Activated T-helper 17 cell treated with anti-CD3 and anti-CD28 coated beads, Interleukin-2, amount 50 U/mL, for 72 hours (primary cell): ENCODE measurements at regions not wholly inside any gene's neighbourhood (a gene's known extent, or its start where the extent isn't known, plus 50 kb on each side); places are given as distances from the start of the nearest gene placed in this dataset.

ENCODE experiments used
- ATAC-seq: fragments of 150-1000 bp; cut with Tn5 transposase; replicated peaks from 2 replicates; pipeline ENCODE4 v1.10.0; 2021; ENCODE audit warnings: mild to moderate bottlenecking, moderate library complexity
- H3K27ac Mint-ChIP-seq: one replicate; pipeline ENCODE4 v1.8.0; 2022; ENCODE audit warnings: mixed read lengths
- H3K27me3 Mint-ChIP-seq: one replicate; pipeline ENCODE4 v1.8.0; 2022; ENCODE audit warnings: mixed read lengths
- H3K36me3 Mint-ChIP-seq: one replicate; pipeline ENCODE4 v1.8.0; 2022; ENCODE audit warnings: low read depth, mild to moderate bottlenecking, mixed read lengths
- H3K4me1 Mint-ChIP-seq: one replicate; pipeline ENCODE4 v1.8.0; 2022; ENCODE audit warnings: mixed read lengths
- H3K4me3 Mint-ChIP-seq: one replicate; pipeline ENCODE4 v1.8.0; 2022; ENCODE audit warnings: mild to moderate bottlenecking, mixed read lengths
- H3K9me3 Mint-ChIP-seq: one replicate; pipeline ENCODE4 v1.8.0; 2022; ENCODE audit warnings: mixed read lengths

GRCh38 chr7:47682874-47683273 lies 101.0 kb upstream of the TNS3 start:
- no peak for ATAC-seq
- no peaks in the 10 kb centered on the region for H3K36me3 Mint-ChIP-seq

GRCh38 chr7:47681249-47681810 lies 99.4 kb upstream of the TNS3 start:
- no peak for ATAC-seq
- Mint-ChIP-seq H3K4me1 (no peaks in the 10 kb centered on the region), H3K27ac (no peak overlapping the region), H3K36me3 (no peaks in the 10 kb centered on the region), H3K4me3 (no peak overlapping the region), H3K27me3 (peaks cover 3% of the 10 kb centered on the region), H3K9me3 (peaks cover 5% of the 10 kb centered on the region)

More at GRCh38 chr7:47682874-47683273, 101.0 kb upstream of the TNS3 start:
- Mint-ChIP-seq H3K4me3 (no peak overlapping the region), H3K27ac (no peak overlapping the region), H3K4me1 (no peaks in the 10 kb centered on the region), H3K9me3 (no peaks in the 10 kb centered on the region), H3K27me3 (peaks cover under 1% of the 10 kb centered on the region)

GRCh38 chr7:47678641-47679380 lies 96.9 kb upstream of the TNS3 start:
- Mint-ChIP-seq H3K9me3 (peaks cover 5% of the 10 kb centered on the region), H3K36me3 (no peaks in the 10 kb centered on the region), H3K4me1 (no peaks in the 10 kb centered on the region), H3K4me3 (no peak overlapping the region), H3K27ac (no peak overlapping the region), H3K27me3 (peaks cover 3% of the 10 kb centered on the region)
- no peak for ATAC-seq

- H3K4me3 Mint-ChIP-seq = no peak overlapping the region
- H3K9me3 Mint-ChIP-seq = peaks cover 5% of the 10 kb centered on the region
- no peak for ATAC-seq
- H3K27me3 Mint-ChIP-seq = peaks cover 3% of the 10 kb centered on the region
- H3K27ac Mint-ChIP-seq = no peak overlapping the region
- H3K36me3 Mint-ChIP-seq = no peaks in the 10 kb centered on the region
- no peaks in the 10 kb centered on the region for H3K4me1 Mint-ChIP-seq
Observed at GRCh38 chr7:47677664-47678063, 95.8 kb upstream of the TNS3 start.

GRCh38 chr7:47677093-47677492 lies 95.2 kb upstream of the TNS3 start:
- no peaks in the 10 kb centered on the region for H3K36me3 Mint-ChIP-seq
- H3K27ac Mint-ChIP-seq = no peak overlapping the region
- H3K4me3 Mint-ChIP-seq = no peak overlapping the region
- H3K9me3 Mint-ChIP-seq = peaks cover 5% of the 10 kb centered on the region
- H3K27me3 Mint-ChIP-seq = peaks cover 3% of the 10 kb centered on the region
- no peak for ATAC-seq
- H3K4me1 Mint-ChIP-seq = no peaks in the 10 kb centered on the region

GRCh38 chr7:47672977-47673381 lies 91.1 kb upstream of the TNS3 start:
- Mint-ChIP-seq H3K9me3 (peaks cover 5% of the 10 kb centered on the region), H3K27ac (no peak overlapping the region), H3K4me3 (no peak overlapping the region), H3K27me3 (peaks cover 3% of the 10 kb centered on the region), H3K36me3 (no peaks in the 10 kb centered on the region), H3K4me1 (no peaks in the 10 kb centered on the region)
- ATAC-seq = no peak

- Mint-ChIP-seq H3K36me3 (no peaks in the 10 kb centered on the region), H3K27ac (no peak overlapping the region), H3K27me3 (no peaks in the 10 kb centered on the region), H3K9me3 (peaks cover 4% of the 10 kb centered on the region), H3K4me3 (no peak overlapping the region), H3K4me1 (no peaks in the 10 kb centered on the region)
- no peak for ATAC-seq
Observed at GRCh38 chr7:47672271-47672791, 90.4 kb upstream of the TNS3 start.

GRCh38 chr7:47671358-47671757 lies 89.4 kb upstream of the TNS3 start:
- no peak for ATAC-seq
- Mint-ChIP-seq H3K9me3 (no peaks in the 10 kb centered on the region), H3K4me3 (no peak overlapping the region), H3K36me3 (no peaks in the 10 kb centered on the region), H3K4me1 (no peaks in the 10 kb centered on the region), H3K27ac (no peak overlapping the region), H3K27me3 (no peaks in the 10 kb centered on the region)

GRCh38 chr7:47670729-47671128 lies 88.8 kb upstream of the TNS3 start:
- Mint-ChIP-seq H3K9me3 (no peaks in the 10 kb centered on the region), H3K27ac (no peak overlapping the region), H3K4me3 (no peak overlapping the region), H3K4me1 (no peaks in the 10 kb centered on the region), H3K27me3 (no peaks in the 10 kb centered on the region), H3K36me3 (no peaks in the 10 kb centered on the region)
- ATAC-seq = no peak

- no peak overlapping the region for H3K4me3 Mint-ChIP-seq
- no peaks in the 10 kb centered on the region for H3K27me3 Mint-ChIP-seq
- H3K4me1 Mint-ChIP-seq = no peaks in the 10 kb centered on the region
- H3K27ac Mint-ChIP-seq = no peak overlapping the region
- no peaks in the 10 kb centered on the region for H3K36me3 Mint-ChIP-seq
- no peak for ATAC-seq
- H3K9me3 Mint-ChIP-seq = no peaks in the 10 kb centered on the region
Observed at GRCh38 chr7:47669901-47670384, 88.0 kb upstream of the TNS3 start.

GRCh38 chr7:47669178-47669891 lies 87.4 kb upstream of the TNS3 start:
- no peaks in the 10 kb centered on the region for H3K36me3 Mint-ChIP-seq
- H3K27me3 Mint-ChIP-seq = no peaks in the 10 kb centered on the region
- ATAC-seq = no peak
- no peaks in the 10 kb centered on the region for H3K9me3 Mint-ChIP-seq
- H3K4me3 Mint-ChIP-seq = no peak overlapping the region
- no peak overlapping the region for H3K27ac Mint-ChIP-seq
- no peaks in the 10 kb centered on the region for H3K4me1 Mint-ChIP-seq

GRCh38 chr7:47666164-47666862 lies 84.4 kb upstream of the TNS3 start:
- Mint-ChIP-seq H3K9me3 (no peaks in the 10 kb centered on the region), H3K27ac (no peak overlapping the region), H3K27me3 (no peaks in the 10 kb centered on the region), H3K36me3 (no peaks in the 10 kb centered on the region), H3K4me3 (no peak overlapping the region), H3K4me1 (no peaks in the 10 kb centered on the region)
- ATAC-seq = no peak

GRCh38 chr7:47664650-47665195 lies 82.8 kb upstream of the TNS3 start:
- H3K4me3 Mint-ChIP-seq = no peak overlapping the region
- ATAC-seq = no peak
- H3K27ac Mint-ChIP-seq = no peak overlapping the region
- no peaks in the 10 kb centered on the region for H3K4me1 Mint-ChIP-seq
- H3K27me3 Mint-ChIP-seq = no peaks in the 10 kb centered on the region
- no peaks in the 10 kb centered on the region for H3K9me3 Mint-ChIP-seq
- no peaks in the 10 kb centered on the region for H3K36me3 Mint-ChIP-seq

- H3K27me3 Mint-ChIP-seq = no peaks in the 10 kb centered on the region
- no peaks in the 10 kb centered on the region for H3K36me3 Mint-ChIP-seq
- ATAC-seq = no peak
- H3K4me3 Mint-ChIP-seq = no peak overlapping the region
- H3K9me3 Mint-ChIP-seq = no peaks in the 10 kb centered on the region
- no peak overlapping the region for H3K27ac Mint-ChIP-seq
- no peaks in the 10 kb centered on the region for H3K4me1 Mint-ChIP-seq
Observed at GRCh38 chr7:47663851-47664250, 81.9 kb upstream of the TNS3 start.
